ENCODE measurements at regions not wholly inside any gene's neighbourhood (a gene's known extent, or its start where the extent isn't known, plus 50 kb on each side); places are given as distances from the start of the nearest gene placed in this dataset. TPM values are rescaled to one million over a fixed set of nuclear protein-coding genes. Genes with fewer than 3 reads are reported as not detected.

DNA sequence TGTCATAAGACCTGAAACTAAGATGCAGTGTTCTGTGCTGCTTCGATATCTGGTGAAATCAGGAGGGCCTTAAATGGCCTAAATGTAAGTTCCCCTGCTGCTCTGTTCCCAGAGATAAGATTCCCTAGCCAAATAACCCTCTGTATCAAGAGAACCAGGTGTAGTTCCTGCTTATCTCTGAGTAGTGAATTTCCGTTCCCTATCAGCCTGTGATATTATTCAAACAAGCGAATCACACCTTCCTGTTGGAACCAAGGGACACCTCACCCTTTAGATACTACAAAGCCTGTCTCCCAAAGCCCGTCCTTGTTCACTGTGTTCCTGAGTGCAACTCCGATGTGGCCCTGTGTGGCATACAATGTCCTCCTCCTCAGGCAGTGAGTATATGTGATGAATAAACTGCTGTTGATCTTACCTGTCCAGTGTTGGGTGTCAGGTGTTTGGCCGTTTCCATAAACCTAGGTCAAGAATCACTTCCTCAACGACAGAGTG lies 52.2 kb upstream of the COCH start (continued):
- TF ChIP-seq BACH1 (tag; IDR thresholded peaks at IDR 0.05) (no peak), MGA (IDR thresholded peaks at IDR 0.05) (no peak), JUNB (CRISPR knock-in tag; conservative IDR thresholded peaks at IDR 0.05) (no peak)

Small RNAs in the stretch of these regions (small RNA-seq; reads per million reads assigned to genes)
- gene AL049830.2 = not detected
